Breast epithelium (tissue), 3 donors: ENCODE measurements at regions not wholly inside any gene's neighbourhood (a gene's known extent, or its start where the extent isn't known, plus 50 kb on each side); places are given as distances from the start of the nearest gene placed in this dataset.

Source experiments
- POLR2AphosphoS5 ChIP-seq, 3 donors: sonication (generic); formaldehyde crosslinking; IDR thresholded peaks; one replicate each; pipeline ENCODE4 v1.6.1; 2017; ENCODE audit warnings: antibody characterized with exemption in 3 of 3
- TF ChIP-seq, protein P1 (sequence below), 3 donors: fragments of 450-650 bp; IDR thresholded peaks; one replicate each; pipeline ENCODE4 v1.5.1; 2016 to 2017; ENCODE audit warnings: antibody characterized with exemption in 3 of 3, mild to moderate bottlenecking in 3 of 3, moderate library complexity in 3 of 3

DNA sequence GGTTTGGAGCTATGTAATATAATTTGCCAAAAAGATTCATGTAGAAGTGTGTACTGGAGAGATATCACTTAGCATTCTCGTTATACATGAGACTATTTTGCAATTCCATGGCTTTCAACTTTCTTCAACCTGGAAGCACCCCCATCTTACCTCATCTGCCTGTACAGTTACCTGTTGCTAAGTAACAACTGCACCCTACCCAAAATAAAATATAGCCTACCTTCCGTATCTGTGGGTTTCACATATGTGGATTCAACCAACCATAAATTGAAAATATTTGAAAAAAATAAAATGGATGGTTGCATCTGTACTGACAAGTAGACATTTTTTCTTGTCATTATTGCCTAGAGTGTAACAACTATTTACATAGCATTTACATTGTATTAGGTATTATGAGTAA is 278.3 kb downstream of the PPP1R2C start:
- TF ChIP-seq, protein P1, sequence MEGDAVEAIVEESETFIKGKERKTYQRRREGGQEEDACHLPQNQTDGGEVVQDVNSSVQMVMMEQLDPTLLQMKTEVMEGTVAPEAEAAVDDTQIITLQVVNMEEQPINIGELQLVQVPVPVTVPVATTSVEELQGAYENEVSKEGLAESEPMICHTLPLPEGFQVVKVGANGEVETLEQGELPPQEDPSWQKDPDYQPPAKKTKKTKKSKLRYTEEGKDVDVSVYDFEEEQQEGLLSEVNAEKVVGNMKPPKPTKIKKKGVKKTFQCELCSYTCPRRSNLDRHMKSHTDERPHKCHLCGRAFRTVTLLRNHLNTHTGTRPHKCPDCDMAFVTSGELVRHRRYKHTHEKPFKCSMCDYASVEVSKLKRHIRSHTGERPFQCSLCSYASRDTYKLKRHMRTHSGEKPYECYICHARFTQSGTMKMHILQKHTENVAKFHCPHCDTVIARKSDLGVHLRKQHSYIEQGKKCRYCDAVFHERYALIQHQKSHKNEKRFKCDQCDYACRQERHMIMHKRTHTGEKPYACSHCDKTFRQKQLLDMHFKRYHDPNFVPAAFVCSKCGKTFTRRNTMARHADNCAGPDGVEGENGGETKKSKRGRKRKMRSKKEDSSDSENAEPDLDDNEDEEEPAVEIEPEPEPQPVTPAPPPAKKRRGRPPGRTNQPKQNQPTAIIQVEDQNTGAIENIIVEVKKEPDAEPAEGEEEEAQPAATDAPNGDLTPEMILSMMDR (IDR thresholded peaks at IDR 0.05), result no peak
- no peak for TF ChIP-seq POLR2AphosphoS5 (IDR thresholded peaks at IDR 0.05)
